ENCODE measurements at regions not wholly inside any gene's neighbourhood (a gene's known extent, or its start where the extent isn't known, plus 50 kb on each side); places are given as distances from the start of the nearest gene placed in this dataset.

DNA sequence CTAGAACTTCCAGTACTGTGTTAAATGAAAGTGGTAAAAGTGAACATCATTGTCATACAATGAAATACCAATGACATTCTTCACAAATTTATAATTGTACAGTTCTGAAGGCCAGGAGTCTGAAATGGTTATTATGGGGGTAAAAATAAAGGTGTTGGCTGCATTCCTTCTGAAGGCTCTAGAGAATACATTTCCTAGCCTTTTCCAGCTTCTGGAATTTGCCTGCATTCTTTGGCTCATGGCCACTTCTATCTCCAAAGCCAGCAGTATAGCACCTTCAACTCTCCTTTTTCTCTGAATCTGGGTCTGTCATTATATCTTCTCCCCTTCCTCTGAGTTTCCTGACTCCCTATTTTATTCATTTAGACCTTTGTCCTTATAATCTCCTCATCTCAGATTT is 1232.7 kb upstream of the TENM4 start:
- no peak for DNase-seq (ENCODE audit: low read depth, low spot score)
- in situ Hi-C loops (cut with HindIII; ENCODE audit: low sequenced_read_pairs), result no loop called here
- TF ChIP-seq, protein P1, sequence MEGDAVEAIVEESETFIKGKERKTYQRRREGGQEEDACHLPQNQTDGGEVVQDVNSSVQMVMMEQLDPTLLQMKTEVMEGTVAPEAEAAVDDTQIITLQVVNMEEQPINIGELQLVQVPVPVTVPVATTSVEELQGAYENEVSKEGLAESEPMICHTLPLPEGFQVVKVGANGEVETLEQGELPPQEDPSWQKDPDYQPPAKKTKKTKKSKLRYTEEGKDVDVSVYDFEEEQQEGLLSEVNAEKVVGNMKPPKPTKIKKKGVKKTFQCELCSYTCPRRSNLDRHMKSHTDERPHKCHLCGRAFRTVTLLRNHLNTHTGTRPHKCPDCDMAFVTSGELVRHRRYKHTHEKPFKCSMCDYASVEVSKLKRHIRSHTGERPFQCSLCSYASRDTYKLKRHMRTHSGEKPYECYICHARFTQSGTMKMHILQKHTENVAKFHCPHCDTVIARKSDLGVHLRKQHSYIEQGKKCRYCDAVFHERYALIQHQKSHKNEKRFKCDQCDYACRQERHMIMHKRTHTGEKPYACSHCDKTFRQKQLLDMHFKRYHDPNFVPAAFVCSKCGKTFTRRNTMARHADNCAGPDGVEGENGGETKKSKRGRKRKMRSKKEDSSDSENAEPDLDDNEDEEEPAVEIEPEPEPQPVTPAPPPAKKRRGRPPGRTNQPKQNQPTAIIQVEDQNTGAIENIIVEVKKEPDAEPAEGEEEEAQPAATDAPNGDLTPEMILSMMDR (IDR thresholded peaks at IDR 0.05; ENCODE audit: low read depth, low read length), result no peak
- no peak overlapping the region for H3K4me3 ChIP-seq (ENCODE audit: low read depth, low read length)

DNA sequence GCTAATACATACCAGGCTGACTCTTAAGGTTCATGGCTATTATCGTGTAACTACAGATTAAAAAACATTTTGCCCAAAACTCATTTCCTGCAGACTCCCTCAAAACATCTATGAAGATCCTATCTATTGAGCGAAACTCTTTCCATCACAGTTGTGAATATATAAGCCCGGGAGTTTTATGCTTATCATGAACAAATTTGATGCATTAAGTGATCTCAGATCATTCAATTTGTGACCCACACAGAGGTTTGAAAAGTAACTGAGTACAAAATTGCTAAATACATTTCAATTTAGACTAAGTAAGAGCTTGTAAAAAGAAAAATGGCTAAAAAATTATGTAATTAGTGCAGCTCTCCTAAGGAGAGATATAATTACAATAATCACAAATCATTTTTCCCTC is 1228.8 kb upstream of the TENM4 start:
- in situ Hi-C loops (cut with HindIII; ENCODE audit: low sequenced_read_pairs), result no loop called here
- H3K4me3 ChIP-seq (ENCODE audit: low read depth, low read length), result no peak overlapping the region
- DNase-seq (ENCODE audit: low read depth, low spot score), result no peak
- TF ChIP-seq, protein P1 (IDR thresholded peaks at IDR 0.05; ENCODE audit: low read depth, low read length), result no peak

DNA sequence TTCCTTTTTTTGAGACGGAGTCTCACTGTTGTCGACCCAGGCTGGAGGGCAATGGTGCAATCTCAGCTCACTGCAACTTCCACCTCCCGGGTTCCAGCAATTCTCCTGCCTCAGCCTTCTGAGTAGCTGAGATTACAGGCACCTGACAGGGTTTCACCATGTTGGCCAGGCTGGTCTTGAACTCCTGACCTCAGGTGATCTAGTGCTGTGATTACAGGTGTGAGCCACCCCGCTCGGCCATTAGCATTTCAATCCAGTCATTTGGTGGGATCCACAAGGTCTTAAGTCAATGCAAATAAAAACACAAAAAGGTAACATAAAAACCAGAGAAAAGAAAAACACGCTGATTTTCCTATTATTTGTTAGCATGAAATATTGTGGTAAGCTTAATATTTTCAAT is 1227.2 kb upstream of the TENM4 start:
- no peak overlapping the region for H3K4me3 ChIP-seq (ENCODE audit: low read depth, low read length)
- no peak for DNase-seq (ENCODE audit: low read depth, low spot score)
- TF ChIP-seq, protein P1 (IDR thresholded peaks at IDR 0.05; ENCODE audit: low read depth, low read length), result no peak
- in situ Hi-C loops (cut with HindIII; ENCODE audit: low sequenced_read_pairs), result no loop called here

DNA sequence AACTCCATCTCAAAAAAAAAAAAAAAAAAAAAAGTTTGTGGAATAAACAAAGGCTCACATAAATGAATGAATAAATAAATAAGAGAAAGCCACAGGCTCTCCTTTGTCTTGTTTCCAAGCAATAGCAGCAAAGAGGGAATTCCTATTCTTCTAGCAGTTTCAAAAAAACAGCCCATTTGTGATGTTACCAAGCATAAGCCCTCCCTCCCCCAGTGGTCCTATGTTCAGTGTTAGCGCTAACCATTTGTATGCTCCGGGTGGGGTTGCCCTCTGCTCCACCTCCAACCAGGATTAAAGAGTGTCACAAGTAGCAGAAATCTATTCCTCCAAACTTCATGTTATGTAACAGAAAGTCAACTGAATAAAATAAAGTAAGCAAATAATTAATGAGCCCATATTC is 1215.0 kb upstream of the TENM4 start:
- in situ Hi-C loops (cut with HindIII; ENCODE audit: low sequenced_read_pairs), result no loop called here
- no peak overlapping the region for H3K4me3 ChIP-seq (ENCODE audit: low read depth, low read length)
- TF ChIP-seq, protein P1 (IDR thresholded peaks at IDR 0.05; ENCODE audit: low read depth, low read length), result no peak
- no peak for DNase-seq (ENCODE audit: low read depth, low spot score)

DNA sequence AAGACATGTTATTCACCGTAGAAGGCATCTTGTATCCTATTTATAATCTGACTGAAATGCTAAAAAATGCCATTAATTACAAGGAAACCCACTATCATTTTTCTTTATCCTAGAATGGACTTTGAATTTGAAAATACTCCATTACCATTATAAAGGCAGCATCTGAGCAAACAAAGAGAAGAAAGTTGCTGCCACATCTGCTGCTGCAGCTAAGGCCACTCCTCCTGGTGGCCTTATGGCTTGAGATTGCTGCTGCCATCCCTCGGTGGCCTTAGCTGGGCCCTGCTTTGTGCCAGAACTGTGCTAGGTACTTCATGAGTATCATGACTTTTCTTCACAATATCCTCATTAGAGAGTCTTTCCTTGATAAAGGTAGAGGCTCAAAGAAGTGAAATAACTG is 1210.1 kb upstream of the TENM4 start:
- no peak for DNase-seq (ENCODE audit: low read depth, low spot score)
- in situ Hi-C loops (cut with HindIII; ENCODE audit: low sequenced_read_pairs), result no loop called here
- TF ChIP-seq, protein P1 (IDR thresholded peaks at IDR 0.05; ENCODE audit: low read depth, low read length), result no peak
- no peak overlapping the region for H3K4me3 ChIP-seq (ENCODE audit: low read depth, low read length)

DNA sequence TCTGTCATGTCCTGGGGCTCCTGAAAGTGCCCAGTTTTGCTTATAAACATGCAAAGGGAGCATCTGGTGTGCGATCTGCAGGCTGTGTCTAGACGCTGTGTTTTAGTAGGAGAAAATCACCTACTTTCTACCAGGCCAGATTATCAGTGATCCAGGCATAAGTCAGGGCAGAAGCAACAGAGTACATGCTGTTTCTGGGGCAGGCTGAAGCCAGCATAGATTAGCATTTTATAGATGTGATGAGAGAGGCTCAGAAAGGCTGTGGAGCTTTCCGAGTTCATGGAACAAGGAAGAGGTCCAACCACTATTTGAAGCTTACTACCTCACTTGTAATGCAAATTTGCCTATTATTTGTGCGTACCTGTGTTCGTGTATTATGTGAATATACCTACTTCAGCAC is 1208.4 kb upstream of the TENM4 start:
- TF ChIP-seq, protein P1 (IDR thresholded peaks at IDR 0.05; ENCODE audit: low read depth, low read length), result no peak
- DNase-seq (ENCODE audit: low read depth, low spot score), result no peak
- in situ Hi-C loops (cut with HindIII; ENCODE audit: low sequenced_read_pairs), result no loop called here
- H3K4me3 ChIP-seq (ENCODE audit: low read depth, low read length), result no peak overlapping the region

DNA sequence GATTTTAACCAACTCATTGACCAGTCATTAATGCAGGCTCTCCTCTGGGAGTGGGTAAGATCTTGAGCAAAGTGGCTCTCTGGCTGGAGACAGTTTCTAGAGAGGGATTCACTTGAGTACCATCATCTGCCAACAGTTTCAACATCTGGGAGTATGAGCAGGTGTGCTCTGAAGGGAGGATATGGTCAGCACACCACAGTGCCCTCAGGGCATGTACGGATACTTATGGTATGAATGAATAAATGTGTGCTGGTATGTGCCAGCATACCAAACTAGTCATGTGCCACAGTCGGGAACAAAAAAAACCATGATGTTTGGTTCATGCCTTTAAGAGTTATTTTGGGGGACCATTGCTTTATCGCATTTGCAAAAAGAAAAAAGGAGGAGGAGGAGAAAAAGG is 1197.5 kb upstream of the TENM4 start:
- in situ Hi-C loops (cut with HindIII; ENCODE audit: low sequenced_read_pairs), result no loop called here
- TF ChIP-seq, protein P1 (IDR thresholded peaks at IDR 0.05; ENCODE audit: low read depth, low read length), result no peak
- no peak for DNase-seq (ENCODE audit: low read depth, low spot score)

More for the DNA sequence above, 1197.5 kb upstream of the TENM4 start:
- no peak overlapping the region for H3K4me3 ChIP-seq (ENCODE audit: low read depth, low read length)
